ENCODE measurements at regions not wholly inside any gene's neighbourhood (a gene's known extent, or its start where the extent isn't known, plus 50 kb on each side); places are given as distances from the start of the nearest gene placed in this dataset.
"Not testable (repeated sequence)": the region's sequence is repeated elsewhere in the genome, so short reads cannot be mapped to it uniquely, and the experiment has no call there.

DNA sequence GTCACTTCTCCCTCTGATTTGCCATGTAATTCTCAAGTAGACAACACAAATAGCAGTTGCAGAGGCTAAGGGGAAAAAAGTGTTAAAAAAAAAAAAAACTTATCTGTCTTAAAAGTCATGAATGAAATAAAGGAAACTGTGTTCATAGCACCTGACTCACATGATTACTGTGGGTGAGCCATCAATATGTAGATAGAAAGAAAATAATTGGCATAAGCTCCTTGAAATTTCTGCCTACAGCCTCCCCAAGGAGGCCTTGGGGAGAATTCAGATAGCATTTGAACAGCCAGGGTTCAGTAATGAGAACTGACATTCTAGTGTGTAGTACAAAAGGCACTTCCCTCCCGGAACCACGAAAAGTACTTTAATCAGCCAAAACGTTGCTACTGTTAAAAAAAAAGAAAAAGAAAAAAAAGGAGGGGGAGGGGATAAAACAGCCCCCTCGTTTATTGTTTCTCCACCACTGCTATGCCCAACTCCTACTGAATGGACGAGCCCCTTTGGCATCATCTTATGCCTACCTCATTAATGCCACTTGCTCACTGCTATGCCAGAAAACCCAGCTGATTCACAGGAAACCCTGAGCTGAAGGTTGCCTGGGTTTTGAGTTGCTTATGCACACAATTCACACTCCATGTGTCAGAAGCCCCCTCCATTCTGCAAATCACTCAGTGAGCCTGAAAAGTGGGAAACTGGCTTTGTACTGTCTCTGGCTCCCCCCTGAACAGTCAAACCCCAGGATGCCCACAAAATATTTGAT, 65.5 kb upstream of the KLF7 start:
- Mint-ChIP-seq H3K36me3 (ENCODE audit: low read depth) (no peaks in the 10 kb centered on the region), H3K9me3 (no peaks in the 10 kb centered on the region), H3K4me1 (peaks cover 33% of the 10 kb centered on the region), H3K4me3 (no peak overlapping the region), H3K27ac (no peak overlapping the region), H3K27me3 (ENCODE audit: low read depth) (no peaks in the 10 kb centered on the region)
- TF ChIP-seq, protein P1, sequence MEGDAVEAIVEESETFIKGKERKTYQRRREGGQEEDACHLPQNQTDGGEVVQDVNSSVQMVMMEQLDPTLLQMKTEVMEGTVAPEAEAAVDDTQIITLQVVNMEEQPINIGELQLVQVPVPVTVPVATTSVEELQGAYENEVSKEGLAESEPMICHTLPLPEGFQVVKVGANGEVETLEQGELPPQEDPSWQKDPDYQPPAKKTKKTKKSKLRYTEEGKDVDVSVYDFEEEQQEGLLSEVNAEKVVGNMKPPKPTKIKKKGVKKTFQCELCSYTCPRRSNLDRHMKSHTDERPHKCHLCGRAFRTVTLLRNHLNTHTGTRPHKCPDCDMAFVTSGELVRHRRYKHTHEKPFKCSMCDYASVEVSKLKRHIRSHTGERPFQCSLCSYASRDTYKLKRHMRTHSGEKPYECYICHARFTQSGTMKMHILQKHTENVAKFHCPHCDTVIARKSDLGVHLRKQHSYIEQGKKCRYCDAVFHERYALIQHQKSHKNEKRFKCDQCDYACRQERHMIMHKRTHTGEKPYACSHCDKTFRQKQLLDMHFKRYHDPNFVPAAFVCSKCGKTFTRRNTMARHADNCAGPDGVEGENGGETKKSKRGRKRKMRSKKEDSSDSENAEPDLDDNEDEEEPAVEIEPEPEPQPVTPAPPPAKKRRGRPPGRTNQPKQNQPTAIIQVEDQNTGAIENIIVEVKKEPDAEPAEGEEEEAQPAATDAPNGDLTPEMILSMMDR (IDR thresholded peaks at IDR 0.05; ENCODE audit: unreplicated experiment in 3 of 3), result no peak

DNA sequence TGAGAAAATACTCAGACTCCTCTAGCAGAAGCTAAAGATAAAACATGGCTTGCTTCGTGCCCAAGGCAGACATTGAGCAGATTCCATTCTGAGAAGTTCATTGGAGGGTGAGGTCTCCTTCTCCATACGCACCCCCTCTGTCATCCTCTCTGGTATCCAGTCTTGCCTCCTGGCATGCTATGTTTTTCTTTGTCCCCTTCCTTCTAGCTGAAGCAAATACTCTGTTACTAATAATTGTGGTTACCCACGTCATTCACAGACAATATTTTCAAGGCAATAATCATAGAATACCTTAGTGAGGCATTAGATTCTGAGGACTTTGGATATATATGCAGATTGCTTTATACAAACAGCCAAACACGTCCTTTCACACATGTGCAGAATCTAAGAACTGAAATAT, 66.2 kb upstream of the KLF7 start:
- H3K4me1 Mint-ChIP-seq, result peaks cover 26% of the 10 kb centered on the region
- TF ChIP-seq, protein P1 (IDR thresholded peaks at IDR 0.05; ENCODE audit: unreplicated experiment in 3 of 3), result no peak

GRCh38 chr2:207233141-207233540, 67.4 kb upstream of the KLF7 start:
- H3K9me3 Mint-ChIP-seq; H3K27ac Mint-ChIP-seq; H3K27me3 Mint-ChIP-seq (ENCODE audit: low read depth); H3K36me3 Mint-ChIP-seq (ENCODE audit: low read depth); H3K4me3 Mint-ChIP-seq: not testable (repeated sequence)
- H3K4me1 Mint-ChIP-seq, result peaks cover 15% of the 10 kb centered on the region

More for the DNA sequence above, 66.2 kb upstream of the KLF7 start:
- Mint-ChIP-seq H3K27me3 (ENCODE audit: low read depth) (no peaks in the 10 kb centered on the region), H3K4me3 (no peak overlapping the region), H3K36me3 (ENCODE audit: low read depth) (no peaks in the 10 kb centered on the region), H3K9me3 (no peaks in the 10 kb centered on the region), H3K27ac (no peak overlapping the region)

GRCh38 chr2:207233731-207234130, 68.0 kb upstream of the KLF7 start:
- no peak overlapping the region for H3K4me3 Mint-ChIP-seq
- peaks cover 9% of the 10 kb centered on the region for H3K4me1 Mint-ChIP-seq
- TF ChIP-seq, protein P1 (IDR thresholded peaks at IDR 0.05; ENCODE audit: unreplicated experiment in 3 of 3), result no peak
- no peaks in the 10 kb centered on the region for H3K9me3 Mint-ChIP-seq
- H3K36me3 Mint-ChIP-seq (ENCODE audit: low read depth), result no peaks in the 10 kb centered on the region
- no peak overlapping the region for H3K27ac Mint-ChIP-seq
- no peaks in the 10 kb centered on the region for H3K27me3 Mint-ChIP-seq (ENCODE audit: low read depth)

GRCh38 chr2:207235621-207236020, 69.9 kb upstream of the KLF7 start:
- H3K4me1 Mint-ChIP-seq, result no peaks in the 10 kb centered on the region
- H3K9me3 Mint-ChIP-seq, result no peaks in the 10 kb centered on the region
- no peaks in the 10 kb centered on the region for H3K27me3 Mint-ChIP-seq (ENCODE audit: low read depth)
- no peaks in the 10 kb centered on the region for H3K36me3 Mint-ChIP-seq (ENCODE audit: low read depth)
- TF ChIP-seq, protein P1 (IDR thresholded peaks at IDR 0.05; ENCODE audit: unreplicated experiment in 3 of 3), result no peak
- H3K27ac Mint-ChIP-seq, result no peak overlapping the region
- no peak overlapping the region for H3K4me3 Mint-ChIP-seq

DNA sequence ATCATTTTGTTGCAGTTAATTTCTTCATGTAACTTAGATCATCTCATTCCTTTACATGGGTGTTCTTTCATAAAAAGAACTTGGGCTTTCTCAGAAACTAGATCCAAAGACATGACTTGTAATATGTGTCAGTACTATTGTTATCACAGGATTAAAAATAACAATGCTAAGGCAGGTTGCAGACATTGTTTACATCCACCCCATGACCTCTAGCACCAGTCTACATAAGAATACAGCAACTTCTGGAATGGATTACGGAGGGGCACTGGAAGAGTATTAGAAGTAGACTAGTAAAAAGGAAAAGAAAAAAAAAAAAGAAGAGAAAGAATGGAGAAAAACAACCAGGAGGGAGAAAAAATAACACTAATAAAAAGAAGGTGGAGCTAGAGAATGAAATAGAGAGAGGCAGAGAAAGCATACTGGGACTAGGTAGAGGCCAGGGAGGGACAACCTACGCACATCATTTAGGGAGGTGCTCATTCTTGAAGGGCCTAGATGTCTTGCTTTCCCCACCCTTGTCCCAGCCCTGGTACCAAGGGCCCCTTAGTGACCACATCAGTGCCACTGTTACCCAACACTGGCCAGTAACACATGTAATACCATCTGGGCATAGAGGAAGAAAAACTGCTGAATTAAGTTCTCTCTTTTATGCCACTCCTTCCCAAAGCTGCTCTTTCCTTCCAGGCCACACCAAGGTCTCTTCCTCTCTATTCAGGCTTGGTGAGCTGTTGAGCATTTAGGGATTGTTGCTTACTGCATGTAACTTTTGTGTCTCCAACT, 70.6 kb upstream of the KLF7 start:
- Mint-ChIP-seq H3K27me3 (ENCODE audit: low read depth) (no peaks in the 10 kb centered on the region), H3K9me3 (no peaks in the 10 kb centered on the region), H3K4me3 (no peak overlapping the region), H3K36me3 (ENCODE audit: low read depth) (no peaks in the 10 kb centered on the region), H3K27ac (no peak overlapping the region), H3K4me1 (no peaks in the 10 kb centered on the region)
- TF ChIP-seq, protein P1 (IDR thresholded peaks at IDR 0.05; ENCODE audit: unreplicated experiment in 3 of 3), result no peak
